DND-41 (cell line): ENCODE measurements at regions not wholly inside any gene's neighbourhood (a gene's known extent, or its start where the extent isn't known, plus 50 kb on each side); places are given as distances from the start of the nearest gene placed in this dataset.

Source experiments
- CTCF ChIP-seq: IDR thresholded peaks from 2 replicates; pipeline ENCODE4 v1.5.1; 2012; ENCODE audit warnings: borderline replicate concordance, low read length, moderate library complexity, mild to moderate bottlenecking; ENCODE audit not compliant: poor library complexity, severe bottlenecking; ENCODE audit errors: extremely low read depth
- EZH2 ChIP-seq: IDR thresholded peaks from 3 replicates; pipeline ENCODE4 v1.6.1; 2012; ENCODE audit warnings: borderline replicate concordance, low read depth, mild to moderate bottlenecking, moderate library complexity, low read length, inconsistent platforms; ENCODE audit not compliant: severe bottlenecking

DNA sequence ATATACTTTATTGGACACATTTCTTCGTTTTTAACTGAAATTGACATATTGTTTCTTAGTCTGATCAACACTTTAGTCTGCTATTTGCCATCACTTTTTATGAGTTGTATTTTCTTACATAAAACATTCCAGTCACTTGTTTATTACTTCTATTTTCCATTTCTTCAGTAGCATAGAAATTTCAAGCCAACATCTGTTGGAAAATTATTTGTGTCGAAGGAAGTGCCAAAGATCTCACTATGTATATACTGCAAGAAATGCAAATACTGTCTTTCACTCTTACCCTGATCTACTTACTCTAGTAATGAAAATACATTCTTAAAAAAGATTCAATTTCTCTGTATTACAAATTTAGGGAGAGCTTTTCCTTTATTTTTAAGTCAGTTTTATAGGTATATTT, 105.9 kb downstream of the SLC17A6 start:
- TF ChIP-seq CTCF (no peak), EZH2 (no peak)
